ENCODE measurements at regions not wholly inside any gene's neighbourhood (a gene's known extent, or its start where the extent isn't known, plus 50 kb on each side); places are given as distances from the start of the nearest gene placed in this dataset.

DNA sequence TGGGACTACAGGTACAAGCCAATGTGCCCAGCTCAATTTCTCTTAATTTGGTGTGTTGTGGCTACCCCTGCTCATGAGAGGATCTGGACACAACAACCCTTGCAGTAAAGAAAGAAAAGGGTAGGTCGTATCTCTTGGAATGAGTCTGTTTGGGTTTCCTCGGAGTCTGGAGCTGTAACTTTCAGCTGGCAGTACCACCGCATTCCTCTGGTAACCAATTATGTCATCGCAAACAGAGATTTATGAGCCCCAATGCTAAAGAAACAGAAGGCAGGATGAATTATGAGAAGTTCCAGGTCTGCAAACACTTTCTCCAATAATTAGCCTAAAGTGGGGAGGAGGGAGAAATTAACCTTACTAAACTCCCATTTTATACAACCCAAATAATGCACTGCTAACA lies 186.6 kb upstream of the NRP1 start:
- TF ChIP-seq, protein P1, sequence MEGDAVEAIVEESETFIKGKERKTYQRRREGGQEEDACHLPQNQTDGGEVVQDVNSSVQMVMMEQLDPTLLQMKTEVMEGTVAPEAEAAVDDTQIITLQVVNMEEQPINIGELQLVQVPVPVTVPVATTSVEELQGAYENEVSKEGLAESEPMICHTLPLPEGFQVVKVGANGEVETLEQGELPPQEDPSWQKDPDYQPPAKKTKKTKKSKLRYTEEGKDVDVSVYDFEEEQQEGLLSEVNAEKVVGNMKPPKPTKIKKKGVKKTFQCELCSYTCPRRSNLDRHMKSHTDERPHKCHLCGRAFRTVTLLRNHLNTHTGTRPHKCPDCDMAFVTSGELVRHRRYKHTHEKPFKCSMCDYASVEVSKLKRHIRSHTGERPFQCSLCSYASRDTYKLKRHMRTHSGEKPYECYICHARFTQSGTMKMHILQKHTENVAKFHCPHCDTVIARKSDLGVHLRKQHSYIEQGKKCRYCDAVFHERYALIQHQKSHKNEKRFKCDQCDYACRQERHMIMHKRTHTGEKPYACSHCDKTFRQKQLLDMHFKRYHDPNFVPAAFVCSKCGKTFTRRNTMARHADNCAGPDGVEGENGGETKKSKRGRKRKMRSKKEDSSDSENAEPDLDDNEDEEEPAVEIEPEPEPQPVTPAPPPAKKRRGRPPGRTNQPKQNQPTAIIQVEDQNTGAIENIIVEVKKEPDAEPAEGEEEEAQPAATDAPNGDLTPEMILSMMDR (IDR thresholded peaks at IDR 0.05): no peak
- no peak for TF ChIP-seq POLR2A (IDR thresholded peaks at IDR 0.05)

Measured in uterus (tissue), 2 donors.